RWPE1 (cell line): ENCODE measurements at regions not wholly inside any gene's neighbourhood (a gene's known extent, or its start where the extent isn't known, plus 50 kb on each side); places are given as distances from the start of the nearest gene placed in this dataset.

Source experiments
- CTCF ChIA-PET: fragments of 350-600 bp; sonication (Branson Sonifier 250); formaldehyde crosslinking; extraction: SDS; loops from one replicate; lab custom pipeline; 2021; lab: Yijun Ruan, JAX
- POLR2A ChIA-PET: fragments of 400-600 bp; formaldehyde crosslinking; extraction: SDS; loops from one replicate; lab custom pipeline; 2020; ENCODE audit warnings: antibody characterized with exemption; ENCODE audit not compliant: low non-redundant PET; lab: Yijun Ruan, JAX
- DNase-seq: peaks from one replicate; pipeline ENCODE4 v3.0.0; 2012; ENCODE audit warnings: low spot score
- H3K27ac ChIP-seq: fragments of 450-650 bp; 2 replicates; pipeline ENCODE4 v1.5.1; 2017
- CTCF ChIP-seq: fragments of 450-650 bp; conservative IDR thresholded peaks from 2 replicates; pipeline ENCODE4 v1.5.1; 2017; ENCODE audit warnings: low read depth, mild to moderate bottlenecking

DNA sequence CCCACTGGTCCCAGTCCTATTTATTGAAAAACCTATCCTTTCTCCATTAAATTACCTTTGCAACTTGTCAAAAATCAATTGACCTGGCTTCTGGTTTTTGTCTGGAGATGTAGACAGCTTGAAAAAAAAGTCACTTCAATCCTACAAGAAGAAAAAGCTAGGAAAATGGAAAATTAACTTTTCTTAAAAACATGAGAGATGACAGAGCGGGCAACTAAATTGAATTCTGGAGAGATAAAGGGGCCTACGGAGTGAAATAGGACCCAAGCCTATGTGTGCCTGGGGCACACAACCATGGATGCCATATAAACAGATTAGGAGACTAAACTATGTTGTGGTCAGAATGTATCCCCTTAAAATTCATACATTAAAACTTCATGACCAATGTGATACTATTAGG lies 363.3 kb upstream of the SLCO3A1 start:
- POLR2A ChIA-PET, result no interaction called here
- CTCF ChIA-PET, result no interaction called here
- TF ChIP-seq CTCF, result no peak
- DNase-seq, result no peak
- no peak overlapping the region for H3K27ac ChIP-seq

GRCh38 chr15:91491101-91491950 lies 362.2 kb upstream of the SLCO3A1 start:
- DNase-seq, result peak; percentile 28
- H3K27ac ChIP-seq, result no peak overlapping the region
- ChIA-PET POLR2A (no interaction called here), CTCF (no interaction called here)
- TF ChIP-seq CTCF, result no peak

DNA sequence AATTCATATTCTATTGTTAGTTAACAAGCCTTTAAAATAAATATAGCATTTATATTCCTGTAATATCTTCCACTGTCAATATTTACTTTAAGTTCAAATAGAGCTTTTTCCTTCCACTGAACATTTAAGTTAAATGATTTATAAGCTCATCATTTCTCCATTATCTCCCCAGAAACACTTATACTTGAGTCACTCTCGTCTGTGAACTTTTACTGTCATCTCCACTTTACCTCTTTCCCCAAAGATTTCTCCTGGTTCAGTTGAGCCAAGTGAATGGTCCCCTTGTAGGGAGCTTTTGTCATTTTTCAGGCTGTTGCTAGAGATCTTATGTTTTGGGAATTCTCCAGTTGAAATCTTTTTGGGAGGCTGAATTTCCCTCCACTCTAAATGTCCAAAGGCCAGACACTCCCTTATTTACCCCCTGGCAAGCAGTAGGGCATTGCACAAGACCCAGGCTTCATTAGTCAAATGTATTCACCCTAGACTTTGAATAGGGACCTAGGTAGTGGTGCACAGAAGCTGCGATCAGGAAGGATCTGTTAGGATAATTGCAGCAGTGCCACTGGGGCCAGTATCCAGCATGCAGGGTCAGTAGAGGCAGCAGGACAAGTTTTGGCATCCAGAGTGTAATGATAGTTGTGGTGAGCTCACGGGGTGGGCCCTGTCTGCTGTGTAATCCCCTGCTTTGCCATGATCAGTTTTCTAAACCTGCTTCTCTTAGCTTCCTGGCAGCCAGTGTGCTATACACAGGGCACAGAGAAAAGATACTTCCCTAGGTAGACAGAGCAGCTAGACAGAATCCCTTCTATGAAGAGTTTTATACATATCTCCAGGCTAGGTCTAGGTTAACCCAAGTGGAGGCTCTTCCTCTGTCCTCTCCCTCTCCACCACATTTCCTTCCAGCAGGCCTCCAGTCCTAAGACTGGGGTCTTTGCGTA lies 356.5 kb upstream of the SLCO3A1 start:
- no peak for TF ChIP-seq CTCF
- H3K27ac ChIP-seq, result no peak overlapping the region
- ChIA-PET CTCF (interaction anchor here (0.6 to 1.0 kb wide), 3 partner anchors 38 to 240 kb away, joined by 3 to 4 read pairs (median 4); no protein-coding TSS in a partner anchor), POLR2A (no interaction called here)
- peak; percentile 10 for DNase-seq

- TF ChIP-seq CTCF, result no peak
- CTCF ChIA-PET, result interaction anchor here (0.6 kb wide), 1 partner anchor 17 kb away, joined by 4 read pairs; no protein-coding TSS in a partner anchor
- POLR2A ChIA-PET, result no interaction called here
- H3K27ac ChIP-seq, result no peak overlapping the region
- DNase-seq, result no peak
Observed at GRCh38 chr15:91498046-91498748, 355.3 kb upstream of the SLCO3A1 start.

- DNase-seq, result no peak
- no peak for TF ChIP-seq CTCF
- no peak overlapping the region for H3K27ac ChIP-seq
- ChIA-PET POLR2A (no interaction called here), CTCF (interaction anchor here (0.6 kb wide), 1 partner anchor 16 kb away, joined by 4 read pairs; no protein-coding TSS in a partner anchor)
Observed at GRCh38 chr15:91498749-91499062, 354.8 kb upstream of the SLCO3A1 start.
